Spleen (tissue), 7 donors: ENCODE measurements at regions not wholly inside any gene's neighbourhood (a gene's known extent, or its start where the extent isn't known, plus 50 kb on each side); places are given as distances from the start of the nearest gene placed in this dataset.

Experiments
- POLR2A ChIP-seq, 3 donors: fragments of 450-650 bp; IDR thresholded peaks; one replicate each; pipeline ENCODE4 v1.5.1; 2017; ENCODE audit warnings: antibody characterized with exemption in 3 of 3, mild to moderate bottlenecking in 1 of 3
- POLR2AphosphoS5 ChIP-seq, 3 donors: sonication (generic); formaldehyde crosslinking; IDR thresholded peaks; one replicate each; pipeline ENCODE4 v1.5.1; 2017; ENCODE audit warnings: antibody characterized with exemption in 3 of 3
- TF ChIP-seq, protein P1 (sequence below), 11 experiments: fragments of 200-600 bp in 7 of 11; fragments of 450-650 bp in 4 of 11; sonication (generic) in 4 of 11; IDR thresholded peaks in 8 of 11; conservative IDR thresholded peaks in 3 of 11; 1 replicate in 7 of 11; 2 replicates in 4 of 11; pipeline versions ENCODE4 v1.4.0 to v1.8.0; 2016 to 2021; ENCODE audit warnings: antibody characterized with exemption in 11 of 11, inconsistent platforms in 4 of 11, mild to moderate bottlenecking in 1 of 11
- donor health status: DM: no; HTN: no; CAD: no; lungs with moderate emphysema.
- donor health status: DM: no; HTN: no; CAD: no.
- donor health status: DM: no; HTN: no; CAD: no.

DNA sequence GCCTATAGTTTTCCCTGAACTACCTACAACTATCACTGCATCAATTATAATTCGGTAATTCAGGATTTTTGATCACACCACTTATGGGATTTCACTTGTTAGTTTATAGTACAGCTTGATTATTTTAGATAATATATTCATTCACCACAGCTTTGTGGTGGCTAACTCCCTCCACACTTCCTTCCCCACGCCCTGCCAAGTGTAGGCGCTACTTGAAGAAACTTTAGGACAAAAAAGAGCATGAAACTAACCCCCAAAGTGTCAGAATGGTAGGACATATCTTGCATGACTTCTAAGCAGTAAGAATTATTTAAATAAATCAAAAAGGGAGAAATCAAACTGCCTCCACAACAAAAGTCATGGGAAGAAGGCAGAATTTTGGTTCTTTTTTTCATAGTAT lies 70.1 kb downstream of the LHX9 start:
- TF ChIP-seq, protein P1, sequence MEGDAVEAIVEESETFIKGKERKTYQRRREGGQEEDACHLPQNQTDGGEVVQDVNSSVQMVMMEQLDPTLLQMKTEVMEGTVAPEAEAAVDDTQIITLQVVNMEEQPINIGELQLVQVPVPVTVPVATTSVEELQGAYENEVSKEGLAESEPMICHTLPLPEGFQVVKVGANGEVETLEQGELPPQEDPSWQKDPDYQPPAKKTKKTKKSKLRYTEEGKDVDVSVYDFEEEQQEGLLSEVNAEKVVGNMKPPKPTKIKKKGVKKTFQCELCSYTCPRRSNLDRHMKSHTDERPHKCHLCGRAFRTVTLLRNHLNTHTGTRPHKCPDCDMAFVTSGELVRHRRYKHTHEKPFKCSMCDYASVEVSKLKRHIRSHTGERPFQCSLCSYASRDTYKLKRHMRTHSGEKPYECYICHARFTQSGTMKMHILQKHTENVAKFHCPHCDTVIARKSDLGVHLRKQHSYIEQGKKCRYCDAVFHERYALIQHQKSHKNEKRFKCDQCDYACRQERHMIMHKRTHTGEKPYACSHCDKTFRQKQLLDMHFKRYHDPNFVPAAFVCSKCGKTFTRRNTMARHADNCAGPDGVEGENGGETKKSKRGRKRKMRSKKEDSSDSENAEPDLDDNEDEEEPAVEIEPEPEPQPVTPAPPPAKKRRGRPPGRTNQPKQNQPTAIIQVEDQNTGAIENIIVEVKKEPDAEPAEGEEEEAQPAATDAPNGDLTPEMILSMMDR (IDR thresholded peaks at IDR 0.05 in 8 of 11, conservative IDR thresholded peaks at IDR 0.05 in 3 of 11): no peak
- TF ChIP-seq POLR2AphosphoS5 (IDR thresholded peaks at IDR 0.05) (no peak), POLR2A (IDR thresholded peaks at IDR 0.05) (no peak)
